ENCODE measurements at regions not wholly inside any gene's neighbourhood (a gene's known extent, or its start where the extent isn't known, plus 50 kb on each side); places are given as distances from the start of the nearest gene placed in this dataset.

GRCh38 chr1:29546496-29546895, 310.2 kb downstream of the PTPRU start:
- TF ChIP-seq RARB (CRISPR knock-in tag; IDR thresholded peaks at IDR 0.05) (no peak), BACH2 (CRISPR knock-in tag; IDR thresholded peaks at IDR 0.05; ENCODE audit: borderline replicate concordance) (no peak), ESRRG (CRISPR knock-in tag; IDR thresholded peaks at IDR 0.05) (no peak), PATZ1 (CRISPR knock-in tag; IDR thresholded peaks at IDR 0.05; ENCODE audit: borderline replicate concordance) (no peak), ISL1 (CRISPR knock-in tag; IDR thresholded peaks at IDR 0.05) (no peak), ZNF565 (CRISPR knock-in tag; conservative IDR thresholded peaks at IDR 0.05; ENCODE audit: low read depth) (no peak), TSHZ2 (CRISPR knock-in tag; IDR thresholded peaks at IDR 0.05) (no peak), ARNTL (CRISPR knock-in tag; IDR thresholded peaks at IDR 0.05; ENCODE audit: borderline replicate concordance, low read depth) (no peak), CSRNP3 (CRISPR knock-in tag; IDR thresholded peaks at IDR 0.05) (no peak), ZFP30 (CRISPR knock-in tag; IDR thresholded peaks at IDR 0.05) (no peak), TOX (CRISPR knock-in tag; IDR thresholded peaks at IDR 0.05; ENCODE audit: borderline replicate concordance) (no peak), ZC3H10 (CRISPR knock-in tag; IDR thresholded peaks at IDR 0.05) (no peak)
